H9 (cell line): ENCODE measurements at regions not wholly inside any gene's neighbourhood (a gene's known extent, or its start where the extent isn't known, plus 50 kb on each side); places are given as distances from the start of the nearest gene placed in this dataset.

ENCODE experiments used
- DNase-seq: peaks from one replicate; pipeline ENCODE4 v3.0.0-alpha.2; 2017
- H2AFZ ChIP-seq: one replicate; pipeline ENCODE4 v1.6.1; 2013; ENCODE audit warnings: mild to moderate bottlenecking, low read length, control low read depth, moderate library complexity
- H2AK5ac ChIP-seq: 2 replicates; pipeline ENCODE4 v1.6.1; 2013; ENCODE audit warnings: low read length, control low read depth, mixed read lengths; ENCODE audit not compliant: insufficient read length
- H2BK120ac ChIP-seq: one replicate; pipeline ENCODE4 v1.6.1; 2013; ENCODE audit warnings: low read depth, mild to moderate bottlenecking, low read length, control low read depth, inconsistent platforms; ENCODE audit not compliant: poor library complexity, severe bottlenecking
- H2BK12ac ChIP-seq: 2 replicates; pipeline ENCODE4 v1.6.1; 2013; ENCODE audit warnings: low read length, control low read depth, mixed read lengths, low read depth; ENCODE audit not compliant: insufficient read length
- H2BK15ac ChIP-seq: 2 replicates; pipeline ENCODE4 v1.6.1; 2013; ENCODE audit warnings: low read depth, low read length, control low read depth
- H2BK20ac ChIP-seq: one replicate; pipeline ENCODE4 v1.6.1; 2013; ENCODE audit warnings: low read depth, mild to moderate bottlenecking, low read length, control low read depth, inconsistent platforms; ENCODE audit not compliant: poor library complexity, severe bottlenecking
- H2BK5ac ChIP-seq: 2 replicates; pipeline ENCODE4 v1.6.1; 2013; ENCODE audit warnings: low read length, control low read depth, mixed read lengths; ENCODE audit not compliant: insufficient read length
- H3K14ac ChIP-seq: 2 replicates; pipeline ENCODE4 v1.6.1; 2013; ENCODE audit warnings: low read length, control low read depth; ENCODE audit not compliant: insufficient read depth
- H3K18ac ChIP-seq: 2 replicates; pipeline ENCODE4 v1.6.1; 2013; ENCODE audit warnings: low read depth, mild to moderate bottlenecking, mixed read lengths, low read length, control low read depth; ENCODE audit not compliant: insufficient read length
- H3K23ac ChIP-seq: 2 replicates; pipeline ENCODE4 v1.6.1; 2013; ENCODE audit warnings: low read length, control low read depth, mixed read lengths, low read depth; ENCODE audit not compliant: insufficient read length
- H3K23me2 ChIP-seq: 2 replicates; pipeline ENCODE4 v1.6.1; 2013; ENCODE audit warnings: low read depth, mild to moderate bottlenecking, mixed read lengths, low read length, control low read depth; ENCODE audit not compliant: insufficient read length, poor library complexity, severe bottlenecking
- H3K27ac ChIP-seq: 2 replicates; pipeline ENCODE4 v1.5.1; 2013; ENCODE audit warnings: low read length, control low read depth, mixed read lengths, low read depth; ENCODE audit not compliant: insufficient read length
- H3K27me3 ChIP-seq: 2 replicates; pipeline ENCODE4 v1.6.1; 2013; ENCODE audit warnings: low read length, control low read depth, inconsistent platforms; ENCODE audit not compliant: insufficient read depth
- H3K4ac ChIP-seq: 2 replicates; pipeline ENCODE4 v1.6.1; 2013; ENCODE audit warnings: low read depth, mild to moderate bottlenecking, control low read depth, inconsistent platforms, low read length, moderate library complexity
- H3K4me1 ChIP-seq: 2 replicates; pipeline ENCODE4 v1.6.1; 2013; ENCODE audit warnings: low read length, control low read depth, inconsistent platforms; ENCODE audit not compliant: insufficient read depth
- H3K4me2 ChIP-seq: 2 replicates; pipeline ENCODE4 v1.6.1; 2013; ENCODE audit warnings: low read length, control low read depth, mixed read lengths; ENCODE audit not compliant: insufficient read length, insufficient read depth
- H3K56ac ChIP-seq: 2 replicates; pipeline ENCODE4 v1.6.1; 2013; ENCODE audit warnings: low read depth, mild to moderate bottlenecking, mixed read lengths, low read length, control low read depth; ENCODE audit not compliant: insufficient read length
- H3K79me1 ChIP-seq: 2 replicates; pipeline ENCODE4 v1.6.1; 2013; ENCODE audit warnings: low read depth, mild to moderate bottlenecking, moderate library complexity, low read length, control low read depth, inconsistent platforms; ENCODE audit not compliant: insufficient read depth, poor library complexity, severe bottlenecking
- H3K79me2 ChIP-seq: 2 replicates; pipeline ENCODE4 v1.6.1; 2013; ENCODE audit warnings: low read length, control low read depth, inconsistent platforms; ENCODE audit not compliant: insufficient read depth
- H3K9ac ChIP-seq: 2 replicates; pipeline ENCODE4 v1.6.1; 2013; ENCODE audit warnings: low read length, control low read depth, mixed read lengths; ENCODE audit not compliant: insufficient read length; ENCODE audit errors: extremely low read depth
- H3K9me3 ChIP-seq: one replicate; pipeline ENCODE4 v1.6.1; 2013; ENCODE audit warnings: low read depth, low read length, inconsistent platforms; ENCODE audit not compliant: control insufficient read depth
- H3T11ph ChIP-seq: one replicate; pipeline ENCODE4 v1.6.1; 2013; ENCODE audit warnings: mild to moderate bottlenecking, low read length, control low read depth, inconsistent platforms
- H4K20me1 ChIP-seq: one replicate; pipeline ENCODE4 v1.6.1; 2013; ENCODE audit not compliant: control insufficient read depth, insufficient read length, insufficient read depth
- H4K5ac ChIP-seq: 2 replicates; pipeline ENCODE4 v1.6.1; 2013; ENCODE audit warnings: low read depth, mild to moderate bottlenecking, mixed read lengths, low read length, control low read depth; ENCODE audit not compliant: insufficient read length
- H4K8ac ChIP-seq: replicated peaks from 2 replicates; pipeline ENCODE4 v1.6.1; 2013; ENCODE audit warnings: low read length, control low read depth, mixed read lengths, low read depth; ENCODE audit not compliant: insufficient read length
- H4K91ac ChIP-seq: 2 replicates; pipeline ENCODE4 v1.6.1; 2013; ENCODE audit warnings: low read depth, mild to moderate bottlenecking, moderate library complexity, mixed read lengths, low read length, control low read depth; ENCODE audit not compliant: insufficient read length
- H3K27ac Mint-ChIP-seq, 3 experiments: 2 replicates in 2 of 3; 3 replicates in 1 of 3; pipeline ENCODE4 v1.8.0; 2020 to 2021; ENCODE audit warnings: mixed read lengths in 3 of 3, mild to moderate bottlenecking in 1 of 3, moderate library complexity in 1 of 3
- H3K27me3 Mint-ChIP-seq: 2 replicates; pipeline ENCODE4 v1.8.0; 2021; ENCODE audit warnings: low read depth, mild to moderate bottlenecking, moderate library complexity, mixed read lengths
- H3K36me3 Mint-ChIP-seq, 3 experiments: 2 replicates in 2 of 3; 3 replicates in 1 of 3; pipeline ENCODE4 v1.8.0; 2020 to 2021; ENCODE audit warnings: low read depth in 3 of 3, mixed read lengths in 3 of 3; ENCODE audit not compliant: insufficient read depth in 1 of 3
- H3K4me1 Mint-ChIP-seq, 2 experiments: 2 replicates each; pipeline ENCODE4 v1.8.0; 2020; ENCODE audit warnings: mixed read lengths in 2 of 2
- H3K4me3 Mint-ChIP-seq, 2 experiments: 2 replicates in 1 of 2; 3 replicates in 1 of 2; pipeline ENCODE4 v1.8.0; 2020 to 2021; ENCODE audit warnings: mild to moderate bottlenecking in 2 of 2, mixed read lengths in 2 of 2, moderate library complexity in 1 of 2
- H3K9me3 Mint-ChIP-seq, 2 experiments: 2 replicates in 1 of 2; 3 replicates in 1 of 2; pipeline ENCODE4 v1.8.0; 2020; ENCODE audit warnings: mild to moderate bottlenecking in 2 of 2, mixed read lengths in 2 of 2, moderate library complexity in 1 of 2
- whole genome bisulfite sequencing: extraction: QIAGEN DNeasy Blood & Tissue Kit; methylation state at CpG from one replicate; pipeline ENCODE4 v1.1.7; 2013; ENCODE audit warnings: missing lambda C conversion rate, low lambda C conversion rate, mixed read lengths; ENCODE audit not compliant: insufficient read length; ENCODE audit errors: extremely low coverage; 5-methylcytosine and 5-hydroxymethylcytosine counted together
- TF ChIP-seq, protein P1 (sequence below): fragments of 200-600 bp; sonication (generic); conservative IDR thresholded peaks from 3 replicates; pipeline ENCODE4 v1.8.0; 2021; ENCODE audit warnings: antibody characterized with exemption, mild to moderate bottlenecking

DNA sequence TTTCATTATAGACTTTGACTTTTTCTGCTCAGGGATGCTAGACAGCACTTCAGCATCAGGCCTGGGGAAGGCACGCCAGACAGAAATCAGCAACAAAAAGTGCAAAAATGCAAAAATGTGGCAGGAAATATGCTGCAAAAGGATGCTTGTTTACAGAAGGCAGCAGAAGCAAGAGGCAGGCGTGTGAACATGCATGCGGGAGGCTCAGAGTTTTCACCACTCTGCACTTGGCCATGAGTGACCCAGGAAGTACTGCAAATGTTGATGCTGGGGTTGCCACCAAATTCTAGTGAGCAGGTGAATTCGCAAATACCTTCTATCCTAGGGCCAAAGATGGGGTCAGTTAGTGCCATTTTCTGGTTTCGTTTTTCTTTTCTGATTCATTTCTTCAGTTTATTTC, 55.5 kb upstream of the ALKAL2 start:
- no peaks in the 10 kb centered on the region for H3K23me2 ChIP-seq
- no peak overlapping the region for H3K18ac ChIP-seq
- H2BK15ac ChIP-seq: no peak overlapping the region
- H3K14ac ChIP-seq: no peak overlapping the region
- Mint-ChIP-seq H3K27ac (no peak overlapping the region), H3K4me3 (no peak overlapping the region), H3K4me1 (peaks cover 6 to 9% of the 10 kb centered on the region in 2 experiments), H3K27me3 (peaks cover 14% of the 10 kb centered on the region), H3K9me3 (peaks cover 12 to 17% of the 10 kb centered on the region in 2 experiments), H3K36me3 (peaks cover 6 to 15% (median 12%) of the 10 kb centered on the region in 3 experiments)
- TF ChIP-seq, protein P1, sequence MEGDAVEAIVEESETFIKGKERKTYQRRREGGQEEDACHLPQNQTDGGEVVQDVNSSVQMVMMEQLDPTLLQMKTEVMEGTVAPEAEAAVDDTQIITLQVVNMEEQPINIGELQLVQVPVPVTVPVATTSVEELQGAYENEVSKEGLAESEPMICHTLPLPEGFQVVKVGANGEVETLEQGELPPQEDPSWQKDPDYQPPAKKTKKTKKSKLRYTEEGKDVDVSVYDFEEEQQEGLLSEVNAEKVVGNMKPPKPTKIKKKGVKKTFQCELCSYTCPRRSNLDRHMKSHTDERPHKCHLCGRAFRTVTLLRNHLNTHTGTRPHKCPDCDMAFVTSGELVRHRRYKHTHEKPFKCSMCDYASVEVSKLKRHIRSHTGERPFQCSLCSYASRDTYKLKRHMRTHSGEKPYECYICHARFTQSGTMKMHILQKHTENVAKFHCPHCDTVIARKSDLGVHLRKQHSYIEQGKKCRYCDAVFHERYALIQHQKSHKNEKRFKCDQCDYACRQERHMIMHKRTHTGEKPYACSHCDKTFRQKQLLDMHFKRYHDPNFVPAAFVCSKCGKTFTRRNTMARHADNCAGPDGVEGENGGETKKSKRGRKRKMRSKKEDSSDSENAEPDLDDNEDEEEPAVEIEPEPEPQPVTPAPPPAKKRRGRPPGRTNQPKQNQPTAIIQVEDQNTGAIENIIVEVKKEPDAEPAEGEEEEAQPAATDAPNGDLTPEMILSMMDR: no peak
- no peak overlapping the region for H2AK5ac ChIP-seq
- H3K27ac ChIP-seq: no peak overlapping the region
- H2BK120ac ChIP-seq: no peak overlapping the region
- H3K4me1 ChIP-seq: no peaks in the 10 kb centered on the region
- H3K23ac ChIP-seq: no peak overlapping the region
- H3K9me3 ChIP-seq: peaks cover 8% of the 10 kb centered on the region
- H3K79me2 ChIP-seq: no peaks in the 10 kb centered on the region
- no peak overlapping the region for H3K4me2 ChIP-seq
- no peaks in the 10 kb centered on the region for H3K79me1 ChIP-seq
- no peak overlapping the region for H2BK5ac ChIP-seq
- H2BK12ac ChIP-seq: no peak overlapping the region
- no peak for DNase-seq
- H4K91ac ChIP-seq: no peak overlapping the region
- no peak overlapping the region for H4K5ac ChIP-seq
- H2BK20ac ChIP-seq: no peak overlapping the region
- no peak overlapping the region for H3K56ac ChIP-seq
- WGBS: no CpG with 5 or more reads among the region's 5 CpGs
- no peaks in the 10 kb centered on the region for H4K20me1 ChIP-seq
- no peak overlapping the region for H3T11ph ChIP-seq
- no peak overlapping the region for H3K4ac ChIP-seq
- H2AFZ ChIP-seq: no peak overlapping the region
- no peaks in the 10 kb centered on the region for H3K27me3 ChIP-seq
- no peak overlapping the region for H4K8ac ChIP-seq
- no peak overlapping the region for H3K9ac ChIP-seq
